ENCODE measurements at regions not wholly inside any gene's neighbourhood (a gene's known extent, or its start where the extent isn't known, plus 50 kb on each side); places are given as distances from the start of the nearest gene placed in this dataset.

GRCh38 chr7:69504733-69505420 lies 93.4 kb upstream of the AUTS2 start:
- DNase-seq (ENCODE audit: low read depth in 6 of 9, low spot score in 9 of 9) = no peak
- 82% methylated on average over 8 of the region's 8 CpGs for whole genome bisulfite sequencing

GRCh38 chr7:69508736-69509135 lies 89.5 kb upstream of the AUTS2 start:
- Histone ChIP-seq H3K4me1 (ENCODE audit: control insufficient read depth in 2 of 2, insufficient read depth in 2 of 2, low read length in 2 of 2) (no peaks in the 10 kb centered on the region), H3K4me3 (ENCODE audit: low read length in 2 of 2) (no peak overlapping the region), H3K27me3 (ENCODE audit: control insufficient read depth in 2 of 2, insufficient read depth in 1 of 2, low read length in 1 of 2) (no peaks in the 10 kb centered on the region), H3K36me3 (ENCODE audit: control insufficient read depth in 2 of 2, insufficient read depth in 2 of 2, low read length in 1 of 2) (no peaks in the 10 kb centered on the region), H3K27ac (ENCODE audit: low read depth in 1 of 2, low read length in 1 of 2) (no peak overlapping the region), H3K9me3 (ENCODE audit: control insufficient read depth in 2 of 2, insufficient read depth in 1 of 2, low read length in 1 of 2) (no peaks in the 10 kb centered on the region)
- DNase-seq (ENCODE audit: low read depth in 6 of 9, low spot score in 9 of 9) = no peak
- 96% methylated on average over 2 of the region's 2 CpGs for WGBS

More at GRCh38 chr7:69504733-69505420, 93.4 kb upstream of the AUTS2 start:
- H3K27me3 ChIP-seq (ENCODE audit: control insufficient read depth in 2 of 2, insufficient read depth in 1 of 2, low read length in 1 of 2) = no peaks in the 10 kb centered on the region
- no peak overlapping the region for H3K4me3 ChIP-seq (ENCODE audit: low read length in 2 of 2)
- H3K36me3 ChIP-seq (ENCODE audit: control insufficient read depth in 2 of 2, insufficient read depth in 2 of 2, low read length in 1 of 2) = no peaks in the 10 kb centered on the region
- peaks cover 0 to under 1% of the 10 kb centered on the region in 2 donors for H3K9me3 ChIP-seq (ENCODE audit: control insufficient read depth in 2 of 2, insufficient read depth in 1 of 2, low read length in 1 of 2)
- no peak overlapping the region for H3K27ac ChIP-seq (ENCODE audit: low read depth in 1 of 2, low read length in 1 of 2)
- no peaks in the 10 kb centered on the region for H3K4me1 ChIP-seq (ENCODE audit: control insufficient read depth in 2 of 2, insufficient read depth in 2 of 2, low read length in 2 of 2)

- WGBS = 98% methylated on average over 4 of the region's 4 CpGs
- no peaks in the 10 kb centered on the region for H3K27me3 ChIP-seq (ENCODE audit: control insufficient read depth in 2 of 2, insufficient read depth in 1 of 2, low read length in 1 of 2)
- no peaks in the 10 kb centered on the region for H3K4me1 ChIP-seq (ENCODE audit: control insufficient read depth in 2 of 2, insufficient read depth in 2 of 2, low read length in 2 of 2)
- no peak overlapping the region for H3K27ac ChIP-seq (ENCODE audit: low read depth in 1 of 2, low read length in 1 of 2)
- no peak for DNase-seq (ENCODE audit: low read depth in 6 of 9, low spot score in 9 of 9)
- no peak overlapping the region for H3K4me3 ChIP-seq (ENCODE audit: low read length in 2 of 2)
- no peaks in the 10 kb centered on the region for H3K36me3 ChIP-seq (ENCODE audit: control insufficient read depth in 2 of 2, insufficient read depth in 2 of 2, low read length in 1 of 2)
- H3K9me3 ChIP-seq (ENCODE audit: control insufficient read depth in 2 of 2, insufficient read depth in 1 of 2, low read length in 1 of 2) = no peaks in the 10 kb centered on the region
Observed at GRCh38 chr7:69510114-69510513, 88.2 kb upstream of the AUTS2 start.

- no peaks in the 10 kb centered on the region for H3K4me1 ChIP-seq (ENCODE audit: control insufficient read depth in 2 of 2, insufficient read depth in 2 of 2, low read length in 2 of 2)
- no peaks in the 10 kb centered on the region for H3K27me3 ChIP-seq (ENCODE audit: control insufficient read depth in 2 of 2, insufficient read depth in 1 of 2, low read length in 1 of 2)
- DNase-seq (ENCODE audit: low read depth in 6 of 9, low spot score in 9 of 9) = no peak
- H3K9me3 ChIP-seq (ENCODE audit: control insufficient read depth in 2 of 2, insufficient read depth in 1 of 2, low read length in 1 of 2) = no peaks in the 10 kb centered on the region
- no peaks in the 10 kb centered on the region for H3K36me3 ChIP-seq (ENCODE audit: control insufficient read depth in 2 of 2, insufficient read depth in 2 of 2, low read length in 1 of 2)
- H3K4me3 ChIP-seq (ENCODE audit: low read length in 2 of 2) = no peak overlapping the region
- no peak overlapping the region for H3K27ac ChIP-seq (ENCODE audit: low read depth in 1 of 2, low read length in 1 of 2)
- 65% methylated on average over 6 of the region's 6 CpGs for WGBS
Observed at GRCh38 chr7:69515495-69516212, 82.6 kb upstream of the AUTS2 start.

GRCh38 chr7:69516238-69516820 lies 81.9 kb upstream of the AUTS2 start:
- 87% methylated on average over 9 of the region's 9 CpGs for WGBS
- Histone ChIP-seq H3K9me3 (ENCODE audit: control insufficient read depth in 2 of 2, insufficient read depth in 1 of 2, low read length in 1 of 2) (no peaks in the 10 kb centered on the region), H3K27ac (ENCODE audit: low read depth in 1 of 2, low read length in 1 of 2) (no peak overlapping the region), H3K36me3 (ENCODE audit: control insufficient read depth in 2 of 2, insufficient read depth in 2 of 2, low read length in 1 of 2) (no peaks in the 10 kb centered on the region), H3K4me3 (ENCODE audit: low read length in 2 of 2) (no peak overlapping the region), H3K27me3 (ENCODE audit: control insufficient read depth in 2 of 2, insufficient read depth in 1 of 2, low read length in 1 of 2) (no peaks in the 10 kb centered on the region), H3K4me1 (ENCODE audit: control insufficient read depth in 2 of 2, insufficient read depth in 2 of 2, low read length in 2 of 2) (no peaks in the 10 kb centered on the region)
- no peak for DNase-seq (ENCODE audit: low read depth in 6 of 9, low spot score in 9 of 9)

GRCh38 chr7:69517985-69518704 lies 80.1 kb upstream of the AUTS2 start:
- H3K4me3 ChIP-seq (ENCODE audit: low read length in 2 of 2) = no peak overlapping the region
- H3K9me3 ChIP-seq (ENCODE audit: control insufficient read depth in 2 of 2, insufficient read depth in 1 of 2, low read length in 1 of 2) = no peaks in the 10 kb centered on the region
- no peak overlapping the region for H3K27ac ChIP-seq (ENCODE audit: low read depth in 1 of 2, low read length in 1 of 2)
- DNase-seq (ENCODE audit: low read depth in 6 of 9, low spot score in 9 of 9) = no peak
- H3K36me3 ChIP-seq (ENCODE audit: control insufficient read depth in 2 of 2, insufficient read depth in 2 of 2, low read length in 1 of 2) = no peaks in the 10 kb centered on the region
- H3K27me3 ChIP-seq (ENCODE audit: control insufficient read depth in 2 of 2, insufficient read depth in 1 of 2, low read length in 1 of 2) = no peaks in the 10 kb centered on the region
- WGBS = 96% methylated on average over 14 of the region's 14 CpGs
- no peaks in the 10 kb centered on the region for H3K4me1 ChIP-seq (ENCODE audit: control insufficient read depth in 2 of 2, insufficient read depth in 2 of 2, low read length in 2 of 2)

- WGBS = 91% methylated on average over 4 of the region's 4 CpGs
- Histone ChIP-seq H3K4me1 (ENCODE audit: control insufficient read depth in 2 of 2, insufficient read depth in 2 of 2, low read length in 2 of 2) (no peaks in the 10 kb centered on the region), H3K9me3 (ENCODE audit: control insufficient read depth in 2 of 2, insufficient read depth in 1 of 2, low read length in 1 of 2) (no peaks in the 10 kb centered on the region), H3K27ac (ENCODE audit: low read depth in 1 of 2, low read length in 1 of 2) (no peak overlapping the region), H3K36me3 (ENCODE audit: control insufficient read depth in 2 of 2, insufficient read depth in 2 of 2, low read length in 1 of 2) (no peaks in the 10 kb centered on the region), H3K4me3 (ENCODE audit: low read length in 2 of 2) (no peak overlapping the region), H3K27me3 (ENCODE audit: control insufficient read depth in 2 of 2, insufficient read depth in 1 of 2, low read length in 1 of 2) (no peaks in the 10 kb centered on the region)
- no peak for DNase-seq (ENCODE audit: low read depth in 6 of 9, low spot score in 9 of 9)
Observed at GRCh38 chr7:69518705-69519077, 79.6 kb upstream of the AUTS2 start.

- no peak for DNase-seq (ENCODE audit: low read depth in 6 of 9, low spot score in 9 of 9)
- no peaks in the 10 kb centered on the region for H3K36me3 ChIP-seq (ENCODE audit: control insufficient read depth in 2 of 2, insufficient read depth in 2 of 2, low read length in 1 of 2)
- no peak overlapping the region for H3K4me3 ChIP-seq (ENCODE audit: low read length in 2 of 2)
- no peaks in the 10 kb centered on the region for H3K4me1 ChIP-seq (ENCODE audit: control insufficient read depth in 2 of 2, insufficient read depth in 2 of 2, low read length in 2 of 2)
- H3K27ac ChIP-seq (ENCODE audit: low read depth in 1 of 2, low read length in 1 of 2) = no peak overlapping the region
- no peaks in the 10 kb centered on the region for H3K27me3 ChIP-seq (ENCODE audit: control insufficient read depth in 2 of 2, insufficient read depth in 1 of 2, low read length in 1 of 2)
- 96% methylated on average over 5 of the region's 5 CpGs for WGBS
- no peaks in the 10 kb centered on the region for H3K9me3 ChIP-seq (ENCODE audit: control insufficient read depth in 2 of 2, insufficient read depth in 1 of 2, low read length in 1 of 2)
Observed at GRCh38 chr7:69526570-69526969, 71.7 kb upstream of the AUTS2 start.

- Histone ChIP-seq H3K27me3 (ENCODE audit: control insufficient read depth in 2 of 2, insufficient read depth in 1 of 2, low read length in 1 of 2) (no peaks in the 10 kb centered on the region), H3K36me3 (ENCODE audit: control insufficient read depth in 2 of 2, insufficient read depth in 2 of 2, low read length in 1 of 2) (no peaks in the 10 kb centered on the region), H3K4me3 (ENCODE audit: low read length in 2 of 2) (no peak overlapping the region), H3K9me3 (ENCODE audit: control insufficient read depth in 2 of 2, insufficient read depth in 1 of 2, low read length in 1 of 2) (no peaks in the 10 kb centered on the region), H3K4me1 (ENCODE audit: control insufficient read depth in 2 of 2, insufficient read depth in 2 of 2, low read length in 2 of 2) (no peaks in the 10 kb centered on the region), H3K27ac (ENCODE audit: low read depth in 1 of 2, low read length in 1 of 2) (no peak overlapping the region)
- DNase-seq (ENCODE audit: low read depth in 6 of 9, low spot score in 9 of 9) = no peak
Observed at GRCh38 chr7:69527706-69528105, 70.6 kb upstream of the AUTS2 start.

Data from thymus (tissue), 11 donors.